ENCODE measurements at regions not wholly inside any gene's neighbourhood (a gene's known extent, or its start where the extent isn't known, plus 50 kb on each side); places are given as distances from the start of the nearest gene placed in this dataset.

- TF ChIP-seq EZH2phosphoT487 (IDR thresholded peaks at IDR 0.05) (no peak), CTCF (IDR thresholded peaks at IDR 0.05) (no peak)
Observed at GRCh38 chr16:14014284-14014625, 56.9 kb upstream of the MRTFB start.

All from neural progenitor cell (in vitro differentiated cells).